OCI-LY7 (cell line): ENCODE measurements at regions not wholly inside any gene's neighbourhood (a gene's known extent, or its start where the extent isn't known, plus 50 kb on each side); places are given as distances from the start of the nearest gene placed in this dataset.

ENCODE experiments used
- BruUV-seq: library from RNA; stranded (reverse); fragments of 400-500 nt; replicated peaks from 2 replicates; lab custom pipeline; 2021; lab: Mats Ljungman, UMichigan
- CTCF ChIA-PET: fragments of 300-600 bp; sonication (Branson Sonifier 250); formaldehyde crosslinking; loops from one replicate; lab custom pipeline; 2022; ENCODE audit warnings: antibody characterized with exemption; ENCODE audit not compliant: unreplicated experiment; lab: Charles Lee
- POLR2A ChIA-PET: fragments of 300-600 bp; sonication (Branson Sonifier 250); formaldehyde crosslinking; loops from one replicate; lab custom pipeline; 2022; ENCODE audit warnings: antibody characterized with exemption; lab: Charles Lee
- DNase-seq: peaks from one replicate; pipeline ENCODE4 v3.0.0-alpha.2; 2015; ENCODE audit warnings: low spot score
- H2AFZ ChIP-seq: fragments of 200-600 bp; sonication (generic), shearing (Covaris generic); 2 replicates; pipeline ENCODE4 v1.6.1; 2014; ENCODE audit warnings: mild to moderate bottlenecking, antibody characterized with exemption, low read length, moderate library complexity
- H3K27ac ChIP-seq: fragments of 200-600 bp; sonication (generic); 2 replicates; pipeline ENCODE4 v1.5.1; 2014; ENCODE audit warnings: mixed run types, low read depth, mild to moderate bottlenecking, moderate library complexity, low read length, inconsistent platforms; ENCODE audit not compliant: poor library complexity, severe bottlenecking
- H3K36me3 ChIP-seq: fragments of 200-600 bp; sonication (generic); 2 replicates; pipeline ENCODE4 v1.6.1; 2014; ENCODE audit warnings: mild to moderate bottlenecking, antibody characterized with exemption, low read length, moderate library complexity, mixed read lengths; ENCODE audit not compliant: insufficient read depth
- H3K4me1 ChIP-seq: fragments of 200-600 bp; sonication (generic); 2 replicates; pipeline ENCODE4 v1.5.1; 2014; ENCODE audit warnings: mild to moderate bottlenecking, low read length; ENCODE audit not compliant: insufficient read depth, poor library complexity, severe bottlenecking
- H3K4me2 ChIP-seq: fragments of 200-600 bp; sonication (generic); 2 replicates; pipeline ENCODE4 v1.6.1; 2014; ENCODE audit warnings: mild to moderate bottlenecking, low read length
- H3K4me3 ChIP-seq: fragments of 200-600 bp; sonication (generic); 2 replicates; pipeline ENCODE4 v1.5.1; 2014; ENCODE audit warnings: mild to moderate bottlenecking, low read depth, low read length; ENCODE audit not compliant: poor library complexity, severe bottlenecking
- H3K79me2 ChIP-seq: fragments of 200-600 bp; sonication (generic); 2 replicates; pipeline ENCODE4 v1.6.1; 2016; ENCODE audit warnings: low read depth, mild to moderate bottlenecking, low read length, moderate library complexity, mixed read lengths; ENCODE audit not compliant: insufficient read depth
- H3K9me2 ChIP-seq: fragments of 200-600 bp; sonication (generic); 2 replicates; pipeline ENCODE4 v1.6.1; 2016; ENCODE audit warnings: mild to moderate bottlenecking, low read length, mixed read lengths; ENCODE audit not compliant: insufficient read depth
- H3K9me3 ChIP-seq: fragments of 200-600 bp; sonication (generic); 2 replicates; pipeline ENCODE4 v1.6.1; 2014; ENCODE audit warnings: mild to moderate bottlenecking, mixed run types, low read length, mixed read lengths
- H4K20me1 ChIP-seq: fragments of 200-600 bp; sonication (generic); 2 replicates; pipeline ENCODE4 v1.6.1; 2014; ENCODE audit warnings: mild to moderate bottlenecking, antibody characterized with exemption, low read length, moderate library complexity, mixed read lengths; ENCODE audit not compliant: insufficient read depth
- EZH2phosphoT487 ChIP-seq: fragments of 200-600 bp; sonication (generic); IDR thresholded peaks from 2 replicates; pipeline ENCODE4 v1.6.1; 2018; ENCODE audit warnings: low read depth, borderline replicate concordance, mild to moderate bottlenecking, mixed run types, antibody characterized with exemption, low read length, moderate library complexity, mixed read lengths
- intact Hi-C: fragments of 100-400 bp; cut with micrococcal nuclease; formaldehyde crosslinking; loops from one replicate; pipeline ENCODE4 v1.10.0; 2022; ENCODE audit not compliant: unreplicated experiment
- TF ChIP-seq, protein P1 (sequence below): fragments of 200-600 bp; sonication (generic); conservative IDR thresholded peaks from 2 replicates; pipeline ENCODE4 v1.5.1; 2014; ENCODE audit warnings: mild to moderate bottlenecking, antibody characterized with exemption, low read length, moderate library complexity, mixed read lengths

DNA sequence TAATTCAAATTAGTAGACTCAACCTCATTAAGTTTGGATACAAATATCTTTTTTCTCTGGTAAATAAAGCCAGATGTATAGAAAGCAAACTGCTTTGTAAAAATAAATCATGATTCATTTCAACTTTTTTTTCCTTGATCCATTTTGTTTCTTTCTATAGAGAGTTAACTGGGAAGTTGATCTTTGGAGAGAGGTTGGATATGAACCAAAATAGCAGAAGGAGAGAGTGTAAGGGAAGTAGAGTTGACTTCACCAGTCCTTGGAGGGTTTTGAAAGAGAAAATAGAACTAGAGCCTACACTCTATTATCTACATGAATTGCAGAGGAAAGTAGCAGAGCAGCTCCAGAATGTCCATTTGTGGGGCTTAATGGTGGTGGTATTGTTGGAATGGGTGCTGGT lies 243.8 kb downstream of the ADGRL2 start:
- POLR2A ChIA-PET: interaction anchor here (0.7 to 0.9 kb wide), 2 partner anchors 22 to 1403 kb away, joined by 3 read pairs; no protein-coding TSS in a partner anchor
- no TSS peak for BruUV-seq
- no peak overlapping the region for H3K4me3 ChIP-seq
- no peaks in the 10 kb centered on the region for H3K79me2 ChIP-seq
- intact Hi-C loops: no loop called here
- H3K9me2 ChIP-seq: no peaks in the 10 kb centered on the region
- no peak overlapping the region for H3K4me2 ChIP-seq
- CTCF ChIA-PET: no interaction called here
- H2AFZ ChIP-seq: no peak overlapping the region
- H3K9me3 ChIP-seq: no peaks in the 10 kb centered on the region
- no peak for DNase-seq
- TF ChIP-seq, protein P1, sequence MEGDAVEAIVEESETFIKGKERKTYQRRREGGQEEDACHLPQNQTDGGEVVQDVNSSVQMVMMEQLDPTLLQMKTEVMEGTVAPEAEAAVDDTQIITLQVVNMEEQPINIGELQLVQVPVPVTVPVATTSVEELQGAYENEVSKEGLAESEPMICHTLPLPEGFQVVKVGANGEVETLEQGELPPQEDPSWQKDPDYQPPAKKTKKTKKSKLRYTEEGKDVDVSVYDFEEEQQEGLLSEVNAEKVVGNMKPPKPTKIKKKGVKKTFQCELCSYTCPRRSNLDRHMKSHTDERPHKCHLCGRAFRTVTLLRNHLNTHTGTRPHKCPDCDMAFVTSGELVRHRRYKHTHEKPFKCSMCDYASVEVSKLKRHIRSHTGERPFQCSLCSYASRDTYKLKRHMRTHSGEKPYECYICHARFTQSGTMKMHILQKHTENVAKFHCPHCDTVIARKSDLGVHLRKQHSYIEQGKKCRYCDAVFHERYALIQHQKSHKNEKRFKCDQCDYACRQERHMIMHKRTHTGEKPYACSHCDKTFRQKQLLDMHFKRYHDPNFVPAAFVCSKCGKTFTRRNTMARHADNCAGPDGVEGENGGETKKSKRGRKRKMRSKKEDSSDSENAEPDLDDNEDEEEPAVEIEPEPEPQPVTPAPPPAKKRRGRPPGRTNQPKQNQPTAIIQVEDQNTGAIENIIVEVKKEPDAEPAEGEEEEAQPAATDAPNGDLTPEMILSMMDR: no peak
- no peak for TF ChIP-seq EZH2phosphoT487
- H3K27ac ChIP-seq: no peak overlapping the region
- no peaks in the 10 kb centered on the region for H4K20me1 ChIP-seq
- peaks cover 17% of the 10 kb centered on the region for H3K4me1 ChIP-seq
- no peaks in the 10 kb centered on the region for H3K36me3 ChIP-seq

DNA sequence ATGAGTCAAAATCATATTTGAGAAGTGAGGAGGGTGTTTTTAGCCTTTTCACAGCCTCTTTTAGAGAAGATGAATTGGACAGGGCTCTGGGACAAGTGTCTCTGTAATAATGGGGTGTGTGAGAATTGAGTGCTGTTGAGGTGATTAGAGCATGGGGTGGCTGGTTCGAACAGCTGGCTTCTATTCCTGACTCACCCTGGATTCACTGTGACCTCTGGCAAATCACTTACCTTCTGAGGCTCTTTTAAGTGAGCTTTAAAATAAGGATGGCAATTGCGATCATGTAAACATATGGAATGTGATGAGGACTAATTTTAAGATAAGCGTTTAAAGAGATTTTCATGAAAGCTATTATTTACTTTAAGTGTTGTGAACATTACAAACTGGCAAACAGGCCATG lies 243.4 kb downstream of the ADGRL2 start:
- Histone ChIP-seq H3K4me2 (no peak overlapping the region), H3K9me3 (no peaks in the 10 kb centered on the region), H3K79me2 (no peaks in the 10 kb centered on the region), H3K9me2 (no peaks in the 10 kb centered on the region), H2AFZ (no peak overlapping the region), H3K4me1 (peaks cover 17% of the 10 kb centered on the region), H3K27ac (no peak overlapping the region), H3K4me3 (no peak overlapping the region), H4K20me1 (no peaks in the 10 kb centered on the region), H3K36me3 (no peaks in the 10 kb centered on the region)
- ChIA-PET POLR2A (interaction anchor here (0.7 to 0.9 kb wide), 2 partner anchors 22 to 1403 kb away, joined by 3 read pairs; no protein-coding TSS in a partner anchor), CTCF (no interaction called here)
- no peak for TF ChIP-seq EZH2phosphoT487
- TF ChIP-seq, protein P1: no peak
- no peak for DNase-seq
- BruUV-seq: no TSS peak
- intact Hi-C loops: no loop called here

DNA sequence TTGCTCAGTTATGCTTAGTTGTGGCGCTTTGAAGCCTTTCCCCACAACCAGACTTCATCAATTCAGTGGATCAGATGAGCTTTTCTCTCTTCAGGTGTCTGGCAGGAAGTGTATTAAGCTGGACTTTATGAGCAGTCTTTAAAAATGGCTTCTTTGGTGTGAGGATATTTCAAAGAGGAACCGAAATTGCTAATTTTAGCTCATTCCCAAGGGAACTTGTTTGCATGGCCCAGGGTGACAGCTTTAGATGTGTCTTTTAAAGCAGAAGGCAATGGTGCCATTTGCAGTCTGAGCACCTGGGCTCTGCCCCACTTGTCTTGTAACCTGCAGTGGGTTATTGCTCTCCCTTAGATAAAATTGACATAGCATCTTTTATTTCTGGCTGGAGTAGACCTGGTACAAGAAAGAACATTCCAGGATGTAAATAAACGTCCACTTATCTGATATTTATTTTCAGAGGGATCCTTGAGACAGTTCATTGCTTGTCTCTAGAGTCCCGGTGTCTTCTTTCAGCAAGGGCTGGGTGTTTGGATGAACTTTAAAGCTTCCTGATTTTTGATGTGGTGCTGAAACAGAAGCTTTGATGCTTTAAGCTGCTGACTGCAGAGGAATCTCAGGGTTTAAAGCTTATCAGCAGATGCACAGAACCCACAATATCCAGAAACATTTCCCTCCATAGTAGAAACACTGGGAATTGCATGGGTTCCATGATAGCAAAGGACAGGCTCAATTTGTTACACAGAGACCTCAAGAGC lies 241.7 kb downstream of the ADGRL2 start:
- H3K79me2 ChIP-seq: no peaks in the 10 kb centered on the region
- no peaks in the 10 kb centered on the region for H3K9me3 ChIP-seq
- H3K4me1 ChIP-seq: peaks cover 17% of the 10 kb centered on the region
- intact Hi-C loops: no loop called here
- H3K9me2 ChIP-seq: no peaks in the 10 kb centered on the region
- no peak overlapping the region for H3K4me3 ChIP-seq
- H3K4me2 ChIP-seq: peak overlapping the region; percentile 46
- ChIA-PET POLR2A (interaction anchor here (0.6 kb wide), 1 partner anchor 279 kb away, joined by 5 read pairs; no protein-coding TSS in a partner anchor), CTCF (no interaction called here)
- H3K27ac ChIP-seq: no peak overlapping the region
- H2AFZ ChIP-seq: peak overlapping the region; percentile 48; the same call in 1 of the 2 replicates
- BruUV-seq: no TSS peak
- TF ChIP-seq EZH2phosphoT487: no peak
- TF ChIP-seq, protein P1: no peak
- H4K20me1 ChIP-seq: no peaks in the 10 kb centered on the region
- no peaks in the 10 kb centered on the region for H3K36me3 ChIP-seq
- peak; percentile 61 for DNase-seq
